GM12865 (cell line): ENCODE measurements at regions not wholly inside any gene's neighbourhood (a gene's known extent, or its start where the extent isn't known, plus 50 kb on each side); places are given as distances from the start of the nearest gene placed in this dataset.

Source experiments
- DNase-seq: peaks from one replicate; pipeline ENCODE4 v3.0.0; 2010; ENCODE audit warnings: low read depth
- H3K4me3 ChIP-seq: 2 replicates; pipeline ENCODE4 v1.5.1; 2011; ENCODE audit warnings: mild to moderate bottlenecking, low read depth, low read length, control low read depth
- CTCF ChIP-seq: IDR thresholded peaks from 2 replicates; pipeline ENCODE4 v1.5.1; 2011; ENCODE audit warnings: low read length, control low read depth, low read depth, inconsistent platforms; ENCODE audit not compliant: insufficient read depth; ENCODE audit errors: missing control alignments

GRCh38 chr2:101545950-101546349 is 71.0 kb upstream of the RFX8 start:
- TF ChIP-seq CTCF = no peak
- no peak for DNase-seq
- no peak overlapping the region for H3K4me3 ChIP-seq

- no peak for DNase-seq
- no peak for TF ChIP-seq CTCF
- H3K4me3 ChIP-seq = no peak overlapping the region
These were observed 65.6 kb upstream of the RFX8 start for GRCh38 chr2:101540518-101540917.

- no peak for TF ChIP-seq CTCF
- H3K4me3 ChIP-seq = no peak overlapping the region
- no peak for DNase-seq
These were observed 63.2 kb upstream of the RFX8 start for GRCh38 chr2:101538076-101538475.

- no peak for TF ChIP-seq CTCF
- no peak for DNase-seq
- H3K4me3 ChIP-seq = no peak overlapping the region
These were observed 59.3 kb upstream of the RFX8 start for GRCh38 chr2:101534149-101534611.

- H3K4me3 ChIP-seq = no peak overlapping the region
- DNase-seq = no peak
- TF ChIP-seq CTCF = no peak
These were observed 58.7 kb upstream of the RFX8 start for GRCh38 chr2:101533561-101534148.

- no peak overlapping the region for H3K4me3 ChIP-seq
- TF ChIP-seq CTCF = no peak
- no peak for DNase-seq
These were observed 53.6 kb upstream of the RFX8 start for GRCh38 chr2:101528501-101528900.

- no peak for TF ChIP-seq CTCF
- H3K4me3 ChIP-seq = no peak overlapping the region
- DNase-seq = no peak
These were observed 50.0 kb upstream of the RFX8 start for GRCh38 chr2:101524806-101525430.
